Esophagus squamous epithelium (tissue), 4 donors: ENCODE measurements at regions not wholly inside any gene's neighbourhood (a gene's known extent, or its start where the extent isn't known, plus 50 kb on each side); places are given as distances from the start of the nearest gene placed in this dataset.

Source experiments
- CTCF ChIP-seq, 6 experiments: fragments of 450-650 bp in 4 of 6; fragments of 200-600 bp in 2 of 6; sonication (generic) in 2 of 6; IDR thresholded peaks; one replicate each; pipeline ENCODE4 v1.5.1; 2016 to 2019; ENCODE audit warnings: antibody characterized with exemption in 6 of 6, mild to moderate bottlenecking in 4 of 6, moderate library complexity in 4 of 6
- POLR2A ChIP-seq, 4 donors: fragments of 450-650 bp; IDR thresholded peaks; one replicate each; pipeline ENCODE4 v1.6.1; 2017; ENCODE audit warnings: antibody characterized with exemption in 4 of 4, mild to moderate bottlenecking in 4 of 4, moderate library complexity in 3 of 4

- TF ChIP-seq CTCF (IDR thresholded peaks at IDR 0.05) (no peak), POLR2A (IDR thresholded peaks at IDR 0.05) (no peak)
Measured at GRCh38 chr16:65510241-65510640, 388.4 kb upstream of the CDH11 start.
